SK-N-SH (cell line): ENCODE measurements at regions not wholly inside any gene's neighbourhood (a gene's known extent, or its start where the extent isn't known, plus 50 kb on each side); places are given as distances from the start of the nearest gene placed in this dataset.

ENCODE experiments used
- CTCF ChIA-PET: fragments of 300-600, 350-600 bp; formaldehyde crosslinking; extraction: SDS; loops from one replicate; lab custom pipeline; 2021; lab: Yijun Ruan, JAX
- POLR2A ChIA-PET: fragments of 350-600 bp; sonication (Branson Sonifier 250); formaldehyde crosslinking; extraction: SDS; loops from one replicate; lab custom pipeline; 2020; ENCODE audit warnings: antibody characterized with exemption, inconsistent platforms; lab: Yijun Ruan, JAX
- DNase-seq: peaks from one replicate; pipeline ENCODE4 v3.0.0; 2012
- H2AFZ ChIP-seq: fragments of 200-600 bp; sonication (generic); 2 replicates; pipeline ENCODE4 v1.8.1; 2016; ENCODE audit warnings: antibody characterized with exemption, mild to moderate bottlenecking, low read depth
- H3F3A ChIP-seq: fragments of 200-600 bp; sonication (generic); replicated peaks from 2 replicates; pipeline ENCODE3; 2016; ENCODE audit warnings: antibody characterized with exemption, mild to moderate bottlenecking; ENCODE audit not compliant: insufficient read depth
- H3K27ac ChIP-seq, 2 experiments: fragments of 200-500 bp in 1 of 2; fragments of 200-600 bp in 1 of 2; sonication (Bioruptor generic) in 1 of 2; sonication (generic), shearing (Covaris generic) in 1 of 2; 2 replicates each; pipeline versions ENCODE4 v1.5.1 to v1.6.1; 2014 to 2016; ENCODE audit warnings: low read depth in 2 of 2, inconsistent platforms in 1 of 2, low read length in 1 of 2, mild to moderate bottlenecking in 1 of 2, mixed read lengths in 1 of 2
- H3K27me3 ChIP-seq: fragments of 200-600 bp; sonication (generic), shearing (Covaris generic); 2 replicates; pipeline ENCODE4 v1.6.1; 2016; ENCODE audit warnings: mixed run types; ENCODE audit not compliant: insufficient read depth
- H3K36me3 ChIP-seq, 2 experiments: fragments of 200-500 bp in 1 of 2; fragments of 200-600 bp in 1 of 2; sonication (Bioruptor generic) in 1 of 2; sonication (generic) in 1 of 2; replicated peaks in 1 of 2; 2 replicates each; pipeline versions ENCODE3 to v1.5.1; 2014 to 2016; ENCODE audit warnings: low read length in 1 of 2, mild to moderate bottlenecking in 1 of 2; ENCODE audit not compliant: insufficient read depth in 2 of 2, control insufficient read depth in 1 of 2
- H3K4me1 ChIP-seq, 2 experiments: fragments of 200-500 bp in 1 of 2; fragments of 200-600 bp in 1 of 2; sonication (Bioruptor generic) in 1 of 2; sonication (generic), shearing (Covaris generic) in 1 of 2; 2 replicates each; pipeline versions ENCODE4 v1.5.1 to v1.6.1; 2014 to 2016; ENCODE audit warnings: low read depth in 1 of 2, low read length in 1 of 2, mixed run types in 1 of 2; ENCODE audit not compliant: insufficient read depth in 2 of 2, control insufficient read depth in 1 of 2
- H3K4me2 ChIP-seq: fragments of 200-600 bp; sonication (generic), shearing (Covaris generic); 2 replicates; pipeline ENCODE4 v1.6.1; 2017; ENCODE audit warnings: mixed run types
- H3K4me3 ChIP-seq, 2 experiments: fragments of 200-500 bp in 1 of 2; fragments of 200-600 bp in 1 of 2; sonication (Bioruptor generic) in 1 of 2; sonication (generic), shearing (Covaris generic) in 1 of 2; 2 replicates each; pipeline versions ENCODE4 v1.5.1 to v1.8.1; 2014 to 2016; ENCODE audit warnings: low read depth in 2 of 2, inconsistent platforms in 1 of 2, low read length in 1 of 2, mild to moderate bottlenecking in 1 of 2, mixed read lengths in 1 of 2, moderate library complexity in 1 of 2
- H3K79me2 ChIP-seq: fragments of 200-600 bp; sonication (generic); 2 replicates; pipeline ENCODE4 v1.8.1; 2017; ENCODE audit warnings: mild to moderate bottlenecking; ENCODE audit not compliant: insufficient read depth
- H3K9ac ChIP-seq: fragments of 200-600 bp; sonication (generic); 2 replicates; pipeline ENCODE4 v1.6.1; 2017; ENCODE audit warnings: mixed run types
- H3K9me2 ChIP-seq: fragments of 200-600 bp; sonication (generic); 2 replicates; pipeline ENCODE4 v1.6.1; 2017; ENCODE audit warnings: mixed run types
- H3K9me3 ChIP-seq: fragments of 200-600 bp; sonication (generic); 2 replicates; pipeline ENCODE4 v1.6.1; 2017; ENCODE audit warnings: mixed run types, mild to moderate bottlenecking, moderate library complexity
- H4K20me1 ChIP-seq: fragments of 200-600 bp; sonication (generic); 2 replicates; pipeline ENCODE4 v1.6.1; 2017; ENCODE audit warnings: mild to moderate bottlenecking, mixed run types; ENCODE audit not compliant: insufficient read depth
- CTCF ChIP-seq: fragments of 200-600 bp; sonication (generic); IDR thresholded peaks from 2 replicates; pipeline ENCODE4 v1.6.1; 2017; ENCODE audit warnings: antibody characterized with exemption, mild to moderate bottlenecking, moderate library complexity
- ELF1 ChIP-seq: IDR thresholded peaks from 2 replicates; pipeline ENCODE4 v1.4.0; 2012
- EZH2phosphoT487 ChIP-seq: fragments of 200-600 bp; sonication (generic); IDR thresholded peaks from 2 replicates; pipeline ENCODE4 v1.6.1; 2017; ENCODE audit warnings: low read depth, mixed run types, mild to moderate bottlenecking, antibody characterized with exemption, moderate library complexity, borderline replicate concordance
- GABPA ChIP-seq: IDR thresholded peaks from 2 replicates; pipeline ENCODE4 v1.4.0; 2012; ENCODE audit warnings: low read depth, mild to moderate bottlenecking
- GATA2 ChIP-seq: sonication (generic); formaldehyde crosslinking; IDR thresholded peaks from 2 replicates; pipeline ENCODE4 v1.5.0; 2020; ENCODE audit warnings: mild to moderate bottlenecking, missing genetic modification reagents
- MXI1 ChIP-seq: IDR thresholded peaks from 2 replicates; pipeline ENCODE4 v1.6.1; 2012; ENCODE audit warnings: mild to moderate bottlenecking, low read depth, low read length, improper control_type of control experiment
- NRF1 ChIP-seq: IDR thresholded peaks from 2 replicates; pipeline ENCODE4 v1.6.1; 2012; ENCODE audit warnings: low read depth, mild to moderate bottlenecking, low read length
- POLR2AphosphoS5 ChIP-seq: IDR thresholded peaks from 2 replicates; pipeline ENCODE4 v1.6.1; 2012; ENCODE audit warnings: low read depth, low read length
- RAD21 ChIP-seq: IDR thresholded peaks from 2 replicates; pipeline ENCODE4 v1.6.1; 2012; ENCODE audit warnings: mild to moderate bottlenecking, low read length
- SIN3A ChIP-seq: IDR thresholded peaks from 2 replicates; pipeline ENCODE4 v1.6.1; 2012; ENCODE audit warnings: low read depth, mild to moderate bottlenecking, low read length, moderate library complexity, borderline replicate concordance
- TAF1 ChIP-seq: IDR thresholded peaks from 2 replicates; pipeline ENCODE4 v1.6.1; 2012; ENCODE audit warnings: low read depth, mild to moderate bottlenecking, low read length, moderate library complexity, borderline replicate concordance
- TEAD4 ChIP-seq: IDR thresholded peaks from 2 replicates; pipeline ENCODE4 v1.4.0; 2012; ENCODE audit warnings: mild to moderate bottlenecking, borderline replicate concordance; ENCODE audit not compliant: insufficient read depth
- WGBS: methylation state at CpG from one replicate; pipeline ENCODE4 v1.1.6; 2017; ENCODE audit warnings: low lambda C conversion rate; 5-methylcytosine and 5-hydroxymethylcytosine counted together
- TF ChIP-seq, protein P1 (sequence below): fragments of 150-350 bp; IDR thresholded peaks from 2 replicates; pipeline ENCODE4 v1.6.1; 2017; ENCODE audit warnings: antibody characterized with exemption, low read length, low read depth, borderline replicate concordance
- TF ChIP-seq, protein P2 (sequence below): fragments of 150-350 bp; IDR thresholded peaks from 2 replicates; pipeline ENCODE4 v1.6.1; 2016; ENCODE audit warnings: mild to moderate bottlenecking, low read depth, low read length

DNA sequence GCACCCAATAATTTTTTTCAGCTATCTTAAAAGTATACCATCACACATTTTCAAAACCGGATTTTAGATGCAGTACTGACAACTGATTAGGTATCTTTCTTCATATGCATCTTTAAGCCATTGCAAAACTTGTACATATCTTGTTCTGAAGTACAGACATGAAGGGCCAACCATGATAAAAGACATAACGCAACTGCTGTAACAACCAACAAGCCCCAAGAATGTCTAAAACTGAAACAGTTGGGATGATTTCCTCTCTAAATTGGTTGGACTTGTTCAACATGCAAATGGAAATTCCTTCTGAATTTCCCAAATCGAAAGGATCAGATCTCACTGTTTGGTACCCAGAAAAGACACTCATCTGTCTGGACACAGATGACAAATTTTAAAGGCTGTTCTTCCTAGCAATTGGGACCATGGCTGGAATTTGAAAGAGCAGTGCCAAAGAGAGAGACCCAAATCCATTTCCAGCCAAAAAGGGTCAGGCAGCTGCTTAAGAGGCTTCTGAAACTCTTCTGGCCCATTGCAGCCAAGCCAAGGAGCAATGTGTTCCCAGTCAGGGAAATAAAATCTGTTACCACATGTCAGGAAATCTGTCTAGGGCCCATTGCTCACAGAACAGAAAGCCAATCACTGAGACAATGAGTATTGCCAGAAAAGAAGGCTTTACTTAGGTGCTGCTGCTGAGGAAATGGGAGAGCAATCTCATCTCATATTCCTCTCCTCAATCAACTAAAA is 1122.4 kb upstream of the USP15 start:
- no peak for TF ChIP-seq GABPA
- no peak for TF ChIP-seq POLR2AphosphoS5
- TF ChIP-seq, protein P1, sequence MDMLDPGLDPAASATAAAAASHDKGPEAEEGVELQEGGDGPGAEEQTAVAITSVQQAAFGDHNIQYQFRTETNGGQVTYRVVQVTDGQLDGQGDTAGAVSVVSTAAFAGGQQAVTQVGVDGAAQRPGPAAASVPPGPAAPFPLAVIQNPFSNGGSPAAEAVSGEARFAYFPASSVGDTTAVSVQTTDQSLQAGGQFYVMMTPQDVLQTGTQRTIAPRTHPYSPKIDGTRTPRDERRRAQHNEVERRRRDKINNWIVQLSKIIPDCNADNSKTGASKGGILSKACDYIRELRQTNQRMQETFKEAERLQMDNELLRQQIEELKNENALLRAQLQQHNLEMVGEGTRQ = no peak
- TF ChIP-seq ELF1 = no peak
- no peak for TF ChIP-seq TEAD4
- no peak for TF ChIP-seq GATA2 (CRISPR knock-in tag)
- TF ChIP-seq CTCF = no peak
- TF ChIP-seq NRF1 = no peak
- TF ChIP-seq SIN3A = no peak
- TF ChIP-seq, protein P2, sequence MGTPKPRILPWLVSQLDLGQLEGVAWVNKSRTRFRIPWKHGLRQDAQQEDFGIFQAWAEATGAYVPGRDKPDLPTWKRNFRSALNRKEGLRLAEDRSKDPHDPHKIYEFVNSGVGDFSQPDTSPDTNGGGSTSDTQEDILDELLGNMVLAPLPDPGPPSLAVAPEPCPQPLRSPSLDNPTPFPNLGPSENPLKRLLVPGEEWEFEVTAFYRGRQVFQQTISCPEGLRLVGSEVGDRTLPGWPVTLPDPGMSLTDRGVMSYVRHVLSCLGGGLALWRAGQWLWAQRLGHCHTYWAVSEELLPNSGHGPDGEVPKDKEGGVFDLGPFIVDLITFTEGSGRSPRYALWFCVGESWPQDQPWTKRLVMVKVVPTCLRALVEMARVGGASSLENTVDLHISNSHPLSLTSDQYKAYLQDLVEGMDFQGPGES = no peak
- TF ChIP-seq MXI1 = no peak
- no peak for TF ChIP-seq TAF1
- Histone ChIP-seq H2AFZ (no peak overlapping the region), H3K9me2 (no peaks in the 10 kb centered on the region), H3K36me3 (no peaks in the 10 kb centered on the region), H3K27me3 (no peaks in the 10 kb centered on the region), H4K20me1 (no peaks in the 10 kb centered on the region), H3K79me2 (no peaks in the 10 kb centered on the region), H3K4me1 (no peaks in the 10 kb centered on the region), H3F3A (no peaks in the 10 kb centered on the region), H3K9ac (no peak overlapping the region), H3K4me2 (no peak overlapping the region), H3K9me3 (no peaks in the 10 kb centered on the region), H3K27ac (no peak overlapping the region), H3K4me3 (no peak overlapping the region)
- DNase-seq = no peak
- POLR2A ChIA-PET = no interaction called here
- CTCF ChIA-PET = no interaction called here
- WGBS = 4% methylated on average over 3 of the region's 3 CpGs

- Histone ChIP-seq H3K4me2 (no peak overlapping the region), H3K79me2 (no peaks in the 10 kb centered on the region), H3K9me3 (no peaks in the 10 kb centered on the region), H3K4me3 (no peak overlapping the region), H3K9me2 (no peaks in the 10 kb centered on the region), H3K27ac (no peak overlapping the region), H4K20me1 (no peaks in the 10 kb centered on the region), H3K9ac (no peak overlapping the region), H3F3A (no peaks in the 10 kb centered on the region), H3K4me1 (no peaks in the 10 kb centered on the region), H3K27me3 (no peaks in the 10 kb centered on the region), H3K36me3 (no peaks in the 10 kb centered on the region), H2AFZ (no peak overlapping the region)
- DNase-seq = no peak
- no peak for TF ChIP-seq RAD21
- no peak for TF ChIP-seq EZH2phosphoT487
- no peak for TF ChIP-seq POLR2AphosphoS5
- TF ChIP-seq SIN3A = no peak
- TF ChIP-seq, protein P1 = no peak
- TF ChIP-seq NRF1 = no peak
- POLR2A ChIA-PET = no interaction called here
- CTCF ChIA-PET = no interaction called here
These were observed 1121.8 kb upstream of the USP15 start for GRCh38 chr12:61138415-61138759.
